Erythroblast (primary cell): ENCODE measurements at regions not wholly inside any gene's neighbourhood (a gene's known extent, or its start where the extent isn't known, plus 50 kb on each side); places are given as distances from the start of the nearest gene placed in this dataset.
"Not testable (repeated sequence)": the region's sequence is repeated elsewhere in the genome, so short reads cannot be mapped to it uniquely, and the experiment has no call there.

Source experiments
- GATA1 ChIP-seq: IDR thresholded peaks from 2 replicates; pipeline ENCODE4 v1.6.1; 2011; ENCODE audit warnings: low read depth, mild to moderate bottlenecking, control low read depth, low read length, moderate library complexity
- POLR2A ChIP-seq: IDR thresholded peaks from 2 replicates; pipeline ENCODE4 v1.6.1; 2011; ENCODE audit warnings: mild to moderate bottlenecking, low read length

DNA sequence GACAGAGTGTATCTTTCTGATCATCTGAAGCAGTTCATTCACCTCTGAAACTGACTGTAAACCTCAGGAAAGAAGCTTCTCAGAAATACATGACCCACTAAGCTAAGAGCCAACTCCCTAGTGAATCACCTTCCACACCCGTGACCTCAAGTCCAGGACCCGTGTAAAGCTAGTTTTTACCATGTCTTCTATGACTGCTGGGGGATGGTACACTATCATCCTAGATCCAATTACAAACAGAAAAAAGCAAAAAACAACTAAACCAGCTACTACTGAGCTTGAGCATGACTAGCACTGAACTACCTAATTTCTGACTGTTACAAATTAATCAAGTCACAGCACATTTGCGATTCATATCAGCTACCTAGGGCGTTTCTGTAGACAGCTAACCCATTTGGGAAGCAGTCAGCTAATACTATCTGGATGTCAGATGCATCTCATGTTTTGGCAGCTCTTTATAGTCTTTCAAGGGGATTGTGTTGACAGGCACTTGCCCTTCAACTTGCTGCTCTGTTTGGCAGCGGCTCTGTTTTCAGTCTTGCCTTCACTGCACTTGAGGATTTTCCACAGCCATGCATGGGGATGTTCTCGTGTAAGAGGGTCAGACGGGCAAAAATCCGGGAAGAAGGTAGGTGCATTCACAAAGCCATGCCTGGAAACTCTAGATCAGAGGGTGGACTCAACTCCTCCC lies 350.3 kb downstream of the ANAPC1 start:
- TF ChIP-seq POLR2A, GATA1: not testable (repeated sequence)
